ENCODE measurements at regions not wholly inside any gene's neighbourhood (a gene's known extent, or its start where the extent isn't known, plus 50 kb on each side); places are given as distances from the start of the nearest gene placed in this dataset.

DNA sequence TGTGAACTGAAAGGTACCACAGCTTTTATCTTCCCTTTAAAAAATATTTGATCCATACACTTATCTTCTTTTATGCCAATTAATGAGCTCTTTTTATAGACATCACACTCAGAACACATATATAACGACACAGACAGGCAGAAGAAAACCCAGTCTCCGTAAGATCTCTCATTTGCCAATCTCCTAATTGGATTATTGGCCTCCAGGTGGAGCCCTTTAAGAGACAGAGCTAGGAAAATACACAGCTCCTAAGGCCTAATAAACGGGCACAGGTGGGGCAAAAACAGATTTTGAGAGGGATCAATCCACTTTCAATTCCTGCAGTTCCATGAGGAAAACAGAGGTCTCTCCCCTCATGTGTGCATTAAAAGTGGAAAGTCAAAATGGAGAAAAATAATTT, 1495.4 kb downstream of the RPA4 start:
- no peaks in the 10 kb centered on the region for H3K36me3 ChIP-seq
- TF ChIP-seq, protein P1, sequence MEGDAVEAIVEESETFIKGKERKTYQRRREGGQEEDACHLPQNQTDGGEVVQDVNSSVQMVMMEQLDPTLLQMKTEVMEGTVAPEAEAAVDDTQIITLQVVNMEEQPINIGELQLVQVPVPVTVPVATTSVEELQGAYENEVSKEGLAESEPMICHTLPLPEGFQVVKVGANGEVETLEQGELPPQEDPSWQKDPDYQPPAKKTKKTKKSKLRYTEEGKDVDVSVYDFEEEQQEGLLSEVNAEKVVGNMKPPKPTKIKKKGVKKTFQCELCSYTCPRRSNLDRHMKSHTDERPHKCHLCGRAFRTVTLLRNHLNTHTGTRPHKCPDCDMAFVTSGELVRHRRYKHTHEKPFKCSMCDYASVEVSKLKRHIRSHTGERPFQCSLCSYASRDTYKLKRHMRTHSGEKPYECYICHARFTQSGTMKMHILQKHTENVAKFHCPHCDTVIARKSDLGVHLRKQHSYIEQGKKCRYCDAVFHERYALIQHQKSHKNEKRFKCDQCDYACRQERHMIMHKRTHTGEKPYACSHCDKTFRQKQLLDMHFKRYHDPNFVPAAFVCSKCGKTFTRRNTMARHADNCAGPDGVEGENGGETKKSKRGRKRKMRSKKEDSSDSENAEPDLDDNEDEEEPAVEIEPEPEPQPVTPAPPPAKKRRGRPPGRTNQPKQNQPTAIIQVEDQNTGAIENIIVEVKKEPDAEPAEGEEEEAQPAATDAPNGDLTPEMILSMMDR (IDR thresholded peaks at IDR 0.05) = no peak
- H3K4me1 ChIP-seq = no peaks in the 10 kb centered on the region
- H3K9me3 ChIP-seq = peaks cover 0 to 30% of the 10 kb centered on the region in 2 donors
- H3K27ac ChIP-seq = no peak overlapping the region
- H3K4me3 ChIP-seq = no peak overlapping the region
- DNase-seq (ENCODE audit: low spot score) = no peak
- H3K27me3 ChIP-seq = no peaks in the 10 kb centered on the region

DNA sequence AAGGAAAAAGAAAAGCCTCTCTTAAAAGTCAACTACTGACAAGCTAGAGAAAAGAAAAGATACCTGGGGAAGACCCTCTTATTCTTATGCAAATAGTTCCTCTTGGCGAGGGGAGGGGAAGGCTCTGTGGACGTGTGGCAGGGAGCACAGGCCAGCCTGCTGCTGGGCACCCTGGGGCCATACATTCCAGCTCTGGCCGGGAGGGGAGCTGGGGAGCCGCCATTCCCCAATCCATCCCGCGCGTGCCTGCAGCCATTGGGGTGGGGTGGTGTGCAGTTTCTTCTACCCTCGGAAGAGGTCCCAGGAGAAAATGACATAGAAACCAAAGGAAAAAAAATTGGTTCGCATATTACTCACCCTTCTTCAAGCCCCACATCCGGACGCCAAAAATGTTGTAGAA, 1496.4 kb downstream of the RPA4 start:
- Histone ChIP-seq H3K27me3 (no peaks in the 10 kb centered on the region), H3K4me1 (no peaks in the 10 kb centered on the region), H3K36me3 (no peaks in the 10 kb centered on the region), H3K27ac (no peak overlapping the region), H3K9me3 (peaks cover 0 to 30% of the 10 kb centered on the region in 2 donors), H3K4me3 (no peak overlapping the region)
- DNase-seq (ENCODE audit: low spot score) = no peak
- TF ChIP-seq, protein P1 (IDR thresholded peaks at IDR 0.05) = no peak

DNA sequence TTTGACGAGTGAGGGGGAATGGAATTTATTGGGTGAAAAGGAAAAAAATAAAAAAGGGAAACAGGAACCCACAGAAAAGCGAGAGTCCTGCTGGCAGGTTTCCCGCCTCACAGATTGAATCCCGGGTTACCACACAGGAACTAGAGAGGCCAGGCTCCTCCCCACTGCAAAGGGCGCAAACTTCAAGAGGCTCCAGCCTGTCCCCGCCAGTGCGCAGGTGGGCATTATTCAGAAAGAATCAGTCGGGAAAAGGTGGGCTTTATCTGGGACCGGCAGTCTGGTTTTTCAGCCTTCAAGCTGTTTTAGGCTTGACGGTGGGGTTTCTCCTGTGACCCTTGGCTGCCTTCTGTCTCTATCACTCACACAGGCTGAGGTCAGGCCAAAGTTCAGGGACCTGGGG, 1496.8 kb downstream of the RPA4 start:
- Histone ChIP-seq H3K4me1 (no peaks in the 10 kb centered on the region), H3K4me3 (no peak overlapping the region), H3K9me3 (peaks cover 0 to 30% of the 10 kb centered on the region in 2 donors), H3K27me3 (no peaks in the 10 kb centered on the region), H3K36me3 (no peaks in the 10 kb centered on the region), H3K27ac (no peak overlapping the region)
- DNase-seq (ENCODE audit: low spot score) = no peak
- TF ChIP-seq, protein P1 (IDR thresholded peaks at IDR 0.05) = no peak

DNA sequence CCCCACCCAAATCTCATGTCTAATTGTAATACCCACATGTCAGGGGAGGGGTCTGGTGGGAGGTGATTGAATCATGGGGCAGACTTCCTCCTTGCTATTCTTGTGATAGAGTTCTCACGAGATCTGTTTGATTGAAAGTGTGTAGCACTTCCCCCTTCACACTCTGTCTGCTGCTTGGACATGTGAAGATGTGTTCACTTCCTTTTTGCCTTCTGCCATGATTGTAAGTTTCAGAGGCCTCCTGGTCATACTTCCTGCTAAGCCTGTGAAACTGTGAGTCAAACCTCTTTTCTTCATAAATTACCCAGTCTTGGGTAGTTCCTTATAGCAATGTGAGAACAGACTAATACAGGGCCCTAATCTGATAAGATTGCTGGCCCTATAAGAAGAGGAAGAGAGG, 1514.8 kb downstream of the RPA4 start:
- TF ChIP-seq, protein P1 (IDR thresholded peaks at IDR 0.05) = no peak
- H3K27ac ChIP-seq = no peak overlapping the region
- no peak for DNase-seq (ENCODE audit: low spot score)
- peaks cover 0 to 4% of the 10 kb centered on the region in 2 donors for H3K9me3 ChIP-seq
- H3K27me3 ChIP-seq = no peaks in the 10 kb centered on the region
- no peaks in the 10 kb centered on the region for H3K4me1 ChIP-seq
- no peak overlapping the region for H3K4me3 ChIP-seq
- H3K36me3 ChIP-seq = no peaks in the 10 kb centered on the region

DNA sequence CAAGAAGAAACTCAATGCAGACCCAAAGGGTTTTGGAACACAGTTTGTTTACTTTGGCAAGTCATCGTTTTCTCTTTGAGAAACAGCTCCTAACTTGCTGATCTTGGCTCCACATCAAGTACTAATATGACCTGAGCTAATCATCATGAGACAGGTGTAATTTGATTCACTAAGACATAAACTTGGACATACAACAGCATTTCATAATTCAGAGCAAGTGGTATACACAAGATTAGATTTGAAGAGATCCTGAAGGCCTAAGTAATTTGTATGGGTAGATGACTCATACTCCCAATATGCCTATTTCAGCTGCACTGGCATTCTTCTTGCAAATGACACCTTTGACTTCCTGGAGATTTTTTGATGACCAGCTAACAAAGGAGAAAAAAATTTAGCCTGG, 1521.7 kb downstream of the RPA4 start:
- Histone ChIP-seq H3K9me3 (no peaks in the 10 kb centered on the region), H3K27ac (no peak overlapping the region), H3K4me3 (no peak overlapping the region), H3K4me1 (no peaks in the 10 kb centered on the region), H3K36me3 (no peaks in the 10 kb centered on the region), H3K27me3 (no peaks in the 10 kb centered on the region)
- DNase-seq (ENCODE audit: low spot score) = no peak
- TF ChIP-seq, protein P1 (IDR thresholded peaks at IDR 0.05) = no peak

DNA sequence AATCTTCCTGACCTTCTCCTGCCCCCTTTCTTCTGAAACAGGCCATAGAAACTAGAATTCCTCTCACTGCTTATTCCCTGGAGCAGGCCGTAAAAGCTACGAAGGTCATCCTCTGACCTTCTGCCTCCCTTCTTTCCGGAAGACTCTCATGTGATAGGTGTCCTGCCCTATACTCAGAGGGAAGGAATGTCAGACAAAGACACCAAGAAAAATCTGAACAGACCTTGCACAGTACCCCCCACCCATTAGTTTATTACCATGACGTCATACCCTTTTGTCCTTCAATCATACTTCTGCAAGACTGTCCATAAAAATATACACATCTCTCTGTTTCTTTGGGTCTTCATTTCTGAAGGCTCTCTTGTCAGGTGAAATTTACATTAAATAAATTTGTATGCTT, 1523.9 kb downstream of the RPA4 start:
- DNase-seq (ENCODE audit: low spot score) = no peak
- TF ChIP-seq, protein P1 (IDR thresholded peaks at IDR 0.05) = no peak
- H3K4me1 ChIP-seq = no peaks in the 10 kb centered on the region

More for the DNA sequence above, 1523.9 kb downstream of the RPA4 start:
- Histone ChIP-seq H3K27me3 (no peaks in the 10 kb centered on the region), H3K9me3 (no peaks in the 10 kb centered on the region), H3K4me3 (no peak overlapping the region), H3K27ac (no peak overlapping the region), H3K36me3 (no peaks in the 10 kb centered on the region)

Measured in right atrium auricular region (tissue), 2 donors.